ENCODE measurements at regions not wholly inside any gene's neighbourhood (a gene's known extent, or its start where the extent isn't known, plus 50 kb on each side); places are given as distances from the start of the nearest gene placed in this dataset.

DNA sequence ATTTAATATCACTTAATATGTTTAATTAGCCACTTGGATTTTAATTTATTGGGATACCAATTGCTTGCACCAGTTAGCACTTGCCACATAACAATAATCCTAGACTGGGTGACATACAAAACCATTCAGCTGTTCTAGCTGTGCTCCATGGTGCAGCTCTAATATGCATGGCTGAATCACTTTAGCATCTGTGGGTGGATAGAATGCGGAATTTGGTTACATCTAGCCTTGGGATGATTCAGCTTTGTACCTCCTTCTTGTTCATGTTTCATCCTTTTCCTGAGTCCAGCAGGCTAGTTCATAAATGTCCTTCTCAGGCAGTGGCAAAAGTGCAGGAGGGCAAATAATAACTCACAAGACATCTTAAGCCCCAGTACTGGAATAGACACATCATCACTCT lies 1263.0 kb downstream of the LRFN5 start:
- peak in 1 of 5 donors; percentile 6 for DNase-seq
- Histone ChIP-seq H3K4me3 (ENCODE audit: low read length in 3 of 3) (no peak overlapping the region), H3K36me3 (ENCODE audit: control insufficient read depth in 2 of 3, insufficient read depth in 3 of 3, low read length in 3 of 3) (no peaks in the 10 kb centered on the region), H3K9ac (ENCODE audit: low read length in 3 of 3) (no peak overlapping the region), H3K4me1 (ENCODE audit: control insufficient read depth in 2 of 3, insufficient read depth in 2 of 3, low read depth in 1 of 3, low read length in 3 of 3) (no peaks in the 10 kb centered on the region), H3K9me3 (ENCODE audit: control insufficient read depth in 2 of 3, insufficient read depth in 1 of 3, low read length in 3 of 3) (no peaks in the 10 kb centered on the region), H3K27ac (ENCODE audit: low read depth in 2 of 2, low read length in 2 of 2) (no peak overlapping the region), H3K27me3 (ENCODE audit: control insufficient read depth, insufficient read depth, low read length) (no peaks in the 10 kb centered on the region)
- intact Hi-C loops (cut with DNase I) = no loop called here
- no peak for FAIRE-seq
- TF ChIP-seq, protein P1, sequence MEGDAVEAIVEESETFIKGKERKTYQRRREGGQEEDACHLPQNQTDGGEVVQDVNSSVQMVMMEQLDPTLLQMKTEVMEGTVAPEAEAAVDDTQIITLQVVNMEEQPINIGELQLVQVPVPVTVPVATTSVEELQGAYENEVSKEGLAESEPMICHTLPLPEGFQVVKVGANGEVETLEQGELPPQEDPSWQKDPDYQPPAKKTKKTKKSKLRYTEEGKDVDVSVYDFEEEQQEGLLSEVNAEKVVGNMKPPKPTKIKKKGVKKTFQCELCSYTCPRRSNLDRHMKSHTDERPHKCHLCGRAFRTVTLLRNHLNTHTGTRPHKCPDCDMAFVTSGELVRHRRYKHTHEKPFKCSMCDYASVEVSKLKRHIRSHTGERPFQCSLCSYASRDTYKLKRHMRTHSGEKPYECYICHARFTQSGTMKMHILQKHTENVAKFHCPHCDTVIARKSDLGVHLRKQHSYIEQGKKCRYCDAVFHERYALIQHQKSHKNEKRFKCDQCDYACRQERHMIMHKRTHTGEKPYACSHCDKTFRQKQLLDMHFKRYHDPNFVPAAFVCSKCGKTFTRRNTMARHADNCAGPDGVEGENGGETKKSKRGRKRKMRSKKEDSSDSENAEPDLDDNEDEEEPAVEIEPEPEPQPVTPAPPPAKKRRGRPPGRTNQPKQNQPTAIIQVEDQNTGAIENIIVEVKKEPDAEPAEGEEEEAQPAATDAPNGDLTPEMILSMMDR (IDR thresholded peaks at IDR 0.05; ENCODE audit: borderline replicate concordance, extremely low read depth, insufficient read depth) = no peak

DNA sequence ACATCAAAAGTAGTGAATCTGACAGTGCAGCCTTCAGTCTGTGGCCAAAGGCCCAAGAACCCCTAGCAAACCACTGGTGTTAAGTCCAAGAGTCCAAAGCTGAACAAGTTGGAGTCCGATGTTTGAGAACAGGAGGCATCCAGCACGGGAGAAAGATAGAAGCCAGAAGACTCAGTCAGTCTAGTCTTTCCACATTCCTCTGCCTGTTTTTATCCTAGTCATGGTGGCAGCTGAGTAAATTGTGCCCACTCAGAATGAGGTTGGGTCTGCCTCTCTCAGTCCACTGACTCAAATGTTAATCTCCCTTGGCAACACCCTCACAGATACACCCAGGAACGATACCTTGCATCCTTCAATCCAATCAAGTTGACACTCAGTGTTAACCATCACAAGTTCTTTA lies 1255.4 kb downstream of the LRFN5 start:
- intact Hi-C loops (cut with DNase I) = no loop called here
- Histone ChIP-seq H3K27me3 (ENCODE audit: control insufficient read depth, insufficient read depth, low read length) (no peaks in the 10 kb centered on the region), H3K4me1 (ENCODE audit: control insufficient read depth in 2 of 3, insufficient read depth in 2 of 3, low read depth in 1 of 3, low read length in 3 of 3) (no peaks in the 10 kb centered on the region), H3K36me3 (ENCODE audit: control insufficient read depth in 2 of 3, insufficient read depth in 3 of 3, low read length in 3 of 3) (no peaks in the 10 kb centered on the region), H3K27ac (ENCODE audit: low read depth in 2 of 2, low read length in 2 of 2) (no peak overlapping the region), H3K4me3 (ENCODE audit: low read length in 3 of 3) (no peak overlapping the region), H3K9ac (ENCODE audit: low read length in 3 of 3) (no peak overlapping the region), H3K9me3 (ENCODE audit: control insufficient read depth in 2 of 3, insufficient read depth in 1 of 3, low read length in 3 of 3) (no peaks in the 10 kb centered on the region)
- DNase-seq (no peak), FAIRE-seq (no peak)
- TF ChIP-seq, protein P1 (IDR thresholded peaks at IDR 0.05; ENCODE audit: borderline replicate concordance, extremely low read depth, insufficient read depth) = no peak

DNA sequence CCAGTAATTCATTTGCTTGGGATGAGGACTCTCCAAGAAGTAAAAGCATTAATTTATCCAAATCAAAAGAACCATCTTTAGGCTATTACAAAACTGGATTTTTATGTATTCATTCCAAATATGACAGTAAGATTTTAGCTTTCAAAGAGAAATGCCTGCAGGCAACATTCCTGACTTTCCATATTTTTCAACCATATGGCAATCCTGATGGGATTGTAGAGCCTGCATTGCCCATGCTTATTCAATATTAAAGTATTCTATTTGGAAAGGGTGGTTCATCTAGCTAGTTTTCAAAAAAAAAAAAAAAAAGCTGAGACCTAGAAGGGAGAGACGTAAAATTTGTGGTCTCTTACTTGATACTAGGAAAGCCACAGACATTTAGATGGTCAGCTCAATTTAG lies 1253.7 kb downstream of the LRFN5 start:
- no peak for FAIRE-seq
- Histone ChIP-seq H3K4me1 (ENCODE audit: control insufficient read depth in 2 of 3, insufficient read depth in 2 of 3, low read depth in 1 of 3, low read length in 3 of 3) (no peaks in the 10 kb centered on the region), H3K27ac (ENCODE audit: low read depth in 2 of 2, low read length in 2 of 2) (no peak overlapping the region), H3K27me3 (ENCODE audit: control insufficient read depth, insufficient read depth, low read length) (no peaks in the 10 kb centered on the region), H3K4me3 (ENCODE audit: low read length in 3 of 3) (no peak overlapping the region), H3K9me3 (ENCODE audit: control insufficient read depth in 2 of 3, insufficient read depth in 1 of 3, low read length in 3 of 3) (no peaks in the 10 kb centered on the region), H3K9ac (ENCODE audit: low read length in 3 of 3) (no peak overlapping the region), H3K36me3 (ENCODE audit: control insufficient read depth in 2 of 3, insufficient read depth in 3 of 3, low read length in 3 of 3) (no peaks in the 10 kb centered on the region)
- TF ChIP-seq, protein P1 (IDR thresholded peaks at IDR 0.05; ENCODE audit: borderline replicate concordance, extremely low read depth, insufficient read depth) = no peak
- intact Hi-C loops (cut with DNase I) = no loop called here
- no peak for DNase-seq

DNA sequence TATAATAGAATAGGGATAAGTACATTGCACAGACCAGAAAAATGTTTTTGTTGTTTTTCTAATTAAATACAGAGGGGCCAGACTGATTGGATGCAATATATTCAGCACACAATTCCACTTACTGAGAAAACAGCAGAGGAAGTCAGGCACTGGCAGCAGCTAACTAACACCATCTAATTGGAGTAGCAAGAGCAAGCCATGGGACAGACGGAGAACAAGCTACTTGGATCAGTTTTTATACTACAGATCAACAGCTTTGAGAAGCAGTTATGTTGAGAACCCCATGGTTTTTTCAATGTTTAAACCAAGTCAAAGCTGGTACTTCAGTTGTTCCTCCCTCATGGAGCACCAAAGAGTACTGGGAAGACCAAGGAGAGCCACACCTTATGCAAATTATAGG lies 1249.4 kb downstream of the LRFN5 start:
- intact Hi-C loops (cut with DNase I) = no loop called here
- FAIRE-seq = no peak

More for the DNA sequence above, 1249.4 kb downstream of the LRFN5 start:
- no peak overlapping the region for H3K27ac ChIP-seq (ENCODE audit: low read depth in 2 of 2, low read length in 2 of 2)
- no peaks in the 10 kb centered on the region for H3K27me3 ChIP-seq (ENCODE audit: control insufficient read depth, insufficient read depth, low read length)
- H3K9me3 ChIP-seq (ENCODE audit: control insufficient read depth in 2 of 3, insufficient read depth in 1 of 3, low read length in 3 of 3) = no peaks in the 10 kb centered on the region
- TF ChIP-seq, protein P1 (IDR thresholded peaks at IDR 0.05; ENCODE audit: borderline replicate concordance, extremely low read depth, insufficient read depth) = no peak
- H3K4me1 ChIP-seq (ENCODE audit: control insufficient read depth in 2 of 3, insufficient read depth in 2 of 3, low read depth in 1 of 3, low read length in 3 of 3) = no peaks in the 10 kb centered on the region
- H3K36me3 ChIP-seq (ENCODE audit: control insufficient read depth in 2 of 3, insufficient read depth in 3 of 3, low read length in 3 of 3) = no peaks in the 10 kb centered on the region
- DNase-seq = no peak
- no peak overlapping the region for H3K4me3 ChIP-seq (ENCODE audit: low read length in 3 of 3)
- H3K9ac ChIP-seq (ENCODE audit: low read length in 3 of 3) = no peak overlapping the region

Measured in kidney (tissue), 13 donors.